HG02588 (cell line): ENCODE measurements at regions not wholly inside any gene's neighbourhood (a gene's known extent, or its start where the extent isn't known, plus 50 kb on each side); places are given as distances from the start of the nearest gene placed in this dataset.
A peak's percentile ranks its signal among the peaks of the same experiment; 100 is the strongest.

Experiments used
- ATAC-seq: cut with Tn5 transposase; IDR thresholded peaks from one replicate; pipeline ENCODE4 v1.9.1; 2021; ENCODE audit warnings: mild to moderate bottlenecking, moderate library complexity; ENCODE audit not compliant: unreplicated experiment

- no peak for ATAC-seq
Observed at GRCh38 chr2:33766175-33766574, 167.1 kb upstream of the FAM98A start.

- ATAC-seq, result no peak
Observed at GRCh38 chr2:33765122-33765521, 166.0 kb upstream of the FAM98A start.

GRCh38 chr2:33764551-33764950 is 165.5 kb upstream of the FAM98A start:
- ATAC-seq, result no peak

GRCh38 chr2:33763671-33764310 is 164.7 kb upstream of the FAM98A start:
- ATAC-seq, result no peak

- ATAC-seq, result no peak
Observed at GRCh38 chr2:33762636-33763035, 163.5 kb upstream of the FAM98A start.

- no peak for ATAC-seq
Observed at GRCh38 chr2:33746208-33746800, 147.2 kb upstream of the FAM98A start.

- ATAC-seq, result no peak
Observed at GRCh38 chr2:33735096-33735495, 136.0 kb upstream of the FAM98A start.

GRCh38 chr2:33730804-33731203 is 131.7 kb upstream of the FAM98A start:
- no peak for ATAC-seq

- ATAC-seq, result peak; percentile 50
Observed at GRCh38 chr2:33730193-33730592, 131.1 kb upstream of the FAM98A start.

GRCh38 chr2:33729353-33729752 is 130.3 kb upstream of the FAM98A start:
- ATAC-seq, result no peak

- no peak for ATAC-seq
Observed at GRCh38 chr2:33728106-33728505, 129.0 kb upstream of the FAM98A start.

- ATAC-seq, result no peak
Observed at GRCh38 chr2:33727361-33728032, 128.4 kb upstream of the FAM98A start.

- no peak for ATAC-seq
Observed at GRCh38 chr2:33726415-33726814, 127.3 kb upstream of the FAM98A start.

GRCh38 chr2:33723329-33723728 is 124.2 kb upstream of the FAM98A start:
- no peak for ATAC-seq

GRCh38 chr2:33719067-33719466 is 120.0 kb upstream of the FAM98A start:
- ATAC-seq, result no peak

GRCh38 chr2:33712674-33713073 is 113.6 kb upstream of the FAM98A start:
- no peak for ATAC-seq

- no peak for ATAC-seq
Observed at GRCh38 chr2:33709951-33710350, 110.9 kb upstream of the FAM98A start.

GRCh38 chr2:33707312-33707711 is 108.2 kb upstream of the FAM98A start:
- no peak for ATAC-seq

- ATAC-seq, result no peak
Observed at GRCh38 chr2:33706410-33706809, 107.3 kb upstream of the FAM98A start.

GRCh38 chr2:33704406-33704855 is 105.3 kb upstream of the FAM98A start:
- no peak for ATAC-seq

- ATAC-seq, result no peak
Observed at GRCh38 chr2:33696234-33696633, 97.1 kb upstream of the FAM98A start.

GRCh38 chr2:33694904-33695303 is 95.8 kb upstream of the FAM98A start:
- no peak for ATAC-seq
